HL-60 (cell line): ENCODE measurements at regions not wholly inside any gene's neighbourhood (a gene's known extent, or its start where the extent isn't known, plus 50 kb on each side); places are given as distances from the start of the nearest gene placed in this dataset.

ENCODE experiments used
- DNase-seq, 2 experiments: peaks; one replicate each; pipeline ENCODE4 v3.0.0-alpha.2; 2010 to 2020; ENCODE audit warnings: low read depth in 1 of 2, low spot score in 1 of 2
- H3K27ac ChIP-seq: fragments of 250-450 bp; sonication (Bioruptor Pico); replicated peaks from 2 replicates; pipeline ENCODE4 v1.5.1; 2020; ENCODE audit warnings: mild to moderate bottlenecking, moderate library complexity
- H3K27me3 ChIP-seq: fragments of 250-450 bp; sonication (Bioruptor Pico); 2 replicates; pipeline ENCODE4 v1.5.1; 2021; ENCODE audit warnings: mild to moderate bottlenecking, moderate library complexity; ENCODE audit not compliant: insufficient read depth, poor library complexity, severe bottlenecking
- H3K4me3 ChIP-seq: replicated peaks from 2 replicates; pipeline ENCODE4 v1.5.1; 2011; ENCODE audit warnings: mild to moderate bottlenecking, control low read depth, low read length; ENCODE audit not compliant: insufficient read depth
- GABPA ChIP-seq: IDR thresholded peaks from 2 replicates; pipeline ENCODE4 v1.6.1; 2012; ENCODE audit warnings: low read depth
- POLR2AphosphoS5 ChIP-seq: IDR thresholded peaks from 2 replicates; pipeline ENCODE4 v1.6.1; 2012; ENCODE audit warnings: low read depth
- SPI1 ChIP-seq: IDR thresholded peaks from 2 replicates; pipeline ENCODE4 v1.6.1; 2012; ENCODE audit warnings: low read depth, mild to moderate bottlenecking, borderline replicate concordance
- TF ChIP-seq, protein P1 (sequence below): IDR thresholded peaks from one replicate; pipeline ENCODE4 v1.5.1; 2011; ENCODE audit warnings: low read length, control low read depth, inconsistent platforms; ENCODE audit not compliant: insufficient read depth
- TF ChIP-seq, protein P2 (sequence below): IDR thresholded peaks from 2 replicates; pipeline ENCODE4 v1.6.1; 2012; ENCODE audit warnings: low read depth; ENCODE audit not compliant: insufficient replicate concordance

DNA sequence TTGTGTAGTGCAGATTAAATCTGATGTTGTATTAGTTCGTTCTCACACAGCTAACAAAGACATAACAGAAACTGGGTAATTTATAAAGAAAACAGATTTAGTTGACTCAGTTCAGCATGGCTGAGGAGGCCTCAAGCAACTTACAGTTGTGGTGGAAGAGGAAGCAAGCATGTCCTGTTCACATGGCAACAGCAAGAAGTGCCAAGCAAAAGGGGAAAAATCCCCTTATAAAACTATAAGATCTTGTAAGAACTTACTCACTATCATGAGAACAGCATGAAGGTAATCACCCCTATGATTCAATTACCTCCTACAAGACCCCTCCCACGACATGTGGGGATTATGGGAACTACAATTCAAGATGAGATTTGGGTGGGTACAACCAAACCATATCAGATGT is 238.6 kb upstream of the PRR16 start:
- no peak for DNase-seq
- Histone ChIP-seq H3K27ac (no peak overlapping the region), H3K4me3 (no peak overlapping the region), H3K27me3 (no peaks in the 10 kb centered on the region)
- TF ChIP-seq GABPA (no peak), SPI1 (no peak), POLR2AphosphoS5 (no peak)
- TF ChIP-seq, protein P1, sequence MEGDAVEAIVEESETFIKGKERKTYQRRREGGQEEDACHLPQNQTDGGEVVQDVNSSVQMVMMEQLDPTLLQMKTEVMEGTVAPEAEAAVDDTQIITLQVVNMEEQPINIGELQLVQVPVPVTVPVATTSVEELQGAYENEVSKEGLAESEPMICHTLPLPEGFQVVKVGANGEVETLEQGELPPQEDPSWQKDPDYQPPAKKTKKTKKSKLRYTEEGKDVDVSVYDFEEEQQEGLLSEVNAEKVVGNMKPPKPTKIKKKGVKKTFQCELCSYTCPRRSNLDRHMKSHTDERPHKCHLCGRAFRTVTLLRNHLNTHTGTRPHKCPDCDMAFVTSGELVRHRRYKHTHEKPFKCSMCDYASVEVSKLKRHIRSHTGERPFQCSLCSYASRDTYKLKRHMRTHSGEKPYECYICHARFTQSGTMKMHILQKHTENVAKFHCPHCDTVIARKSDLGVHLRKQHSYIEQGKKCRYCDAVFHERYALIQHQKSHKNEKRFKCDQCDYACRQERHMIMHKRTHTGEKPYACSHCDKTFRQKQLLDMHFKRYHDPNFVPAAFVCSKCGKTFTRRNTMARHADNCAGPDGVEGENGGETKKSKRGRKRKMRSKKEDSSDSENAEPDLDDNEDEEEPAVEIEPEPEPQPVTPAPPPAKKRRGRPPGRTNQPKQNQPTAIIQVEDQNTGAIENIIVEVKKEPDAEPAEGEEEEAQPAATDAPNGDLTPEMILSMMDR, result no peak
- TF ChIP-seq, protein P2, sequence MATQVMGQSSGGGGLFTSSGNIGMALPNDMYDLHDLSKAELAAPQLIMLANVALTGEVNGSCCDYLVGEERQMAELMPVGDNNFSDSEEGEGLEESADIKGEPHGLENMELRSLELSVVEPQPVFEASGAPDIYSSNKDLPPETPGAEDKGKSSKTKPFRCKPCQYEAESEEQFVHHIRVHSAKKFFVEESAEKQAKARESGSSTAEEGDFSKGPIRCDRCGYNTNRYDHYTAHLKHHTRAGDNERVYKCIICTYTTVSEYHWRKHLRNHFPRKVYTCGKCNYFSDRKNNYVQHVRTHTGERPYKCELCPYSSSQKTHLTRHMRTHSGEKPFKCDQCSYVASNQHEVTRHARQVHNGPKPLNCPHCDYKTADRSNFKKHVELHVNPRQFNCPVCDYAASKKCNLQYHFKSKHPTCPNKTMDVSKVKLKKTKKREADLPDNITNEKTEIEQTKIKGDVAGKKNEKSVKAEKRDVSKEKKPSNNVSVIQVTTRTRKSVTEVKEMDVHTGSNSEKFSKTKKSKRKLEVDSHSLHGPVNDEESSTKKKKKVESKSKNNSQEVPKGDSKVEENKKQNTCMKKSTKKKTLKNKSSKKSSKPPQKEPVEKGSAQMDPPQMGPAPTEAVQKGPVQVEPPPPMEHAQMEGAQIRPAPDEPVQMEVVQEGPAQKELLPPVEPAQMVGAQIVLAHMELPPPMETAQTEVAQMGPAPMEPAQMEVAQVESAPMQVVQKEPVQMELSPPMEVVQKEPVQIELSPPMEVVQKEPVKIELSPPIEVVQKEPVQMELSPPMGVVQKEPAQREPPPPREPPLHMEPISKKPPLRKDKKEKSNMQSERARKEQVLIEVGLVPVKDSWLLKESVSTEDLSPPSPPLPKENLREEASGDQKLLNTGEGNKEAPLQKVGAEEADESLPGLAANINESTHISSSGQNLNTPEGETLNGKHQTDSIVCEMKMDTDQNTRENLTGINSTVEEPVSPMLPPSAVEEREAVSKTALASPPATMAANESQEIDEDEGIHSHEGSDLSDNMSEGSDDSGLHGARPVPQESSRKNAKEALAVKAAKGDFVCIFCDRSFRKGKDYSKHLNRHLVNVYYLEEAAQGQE, result no peak

DNA sequence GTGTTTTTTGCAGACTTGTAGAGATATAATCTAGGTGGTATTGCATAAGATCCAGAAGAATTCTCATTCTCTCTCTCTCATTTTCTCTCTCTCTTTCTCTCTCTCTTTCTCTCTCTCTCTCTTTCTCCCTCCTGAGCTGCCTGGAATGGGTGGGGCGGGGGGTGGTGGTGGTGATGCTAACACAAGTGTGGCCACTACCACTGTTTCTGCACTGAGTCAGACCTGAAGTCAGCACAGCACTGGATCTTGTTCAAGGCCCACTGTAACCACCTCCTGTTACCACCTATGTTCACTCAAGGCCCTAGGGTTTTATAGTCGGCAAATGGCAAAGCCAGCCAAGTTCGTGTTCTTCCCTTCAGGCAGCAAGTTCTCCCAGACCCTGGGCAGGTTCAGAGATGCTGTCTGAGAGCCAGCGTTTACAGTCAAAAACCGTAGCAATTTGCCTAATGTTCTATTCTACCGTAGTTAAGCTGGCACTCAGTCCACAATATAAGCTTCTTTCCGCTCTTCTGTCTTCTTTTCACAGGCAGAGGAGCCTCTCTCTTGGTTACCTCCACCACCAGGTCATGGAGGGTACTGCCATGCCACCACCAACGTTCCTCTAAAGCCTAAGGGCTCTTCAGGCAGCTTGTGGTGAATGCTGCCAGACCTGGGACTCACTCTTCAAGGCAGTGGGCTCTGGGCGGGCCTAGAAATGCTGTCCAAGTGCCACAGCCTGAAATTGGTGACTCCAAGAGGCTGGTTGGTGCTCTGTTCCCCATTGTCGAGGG is 235.7 kb upstream of the PRR16 start:
- TF ChIP-seq SPI1, result no peak
- no peak for DNase-seq
- Histone ChIP-seq H3K27ac (no peak overlapping the region), H3K27me3 (no peaks in the 10 kb centered on the region), H3K4me3 (no peak overlapping the region)

DNA sequence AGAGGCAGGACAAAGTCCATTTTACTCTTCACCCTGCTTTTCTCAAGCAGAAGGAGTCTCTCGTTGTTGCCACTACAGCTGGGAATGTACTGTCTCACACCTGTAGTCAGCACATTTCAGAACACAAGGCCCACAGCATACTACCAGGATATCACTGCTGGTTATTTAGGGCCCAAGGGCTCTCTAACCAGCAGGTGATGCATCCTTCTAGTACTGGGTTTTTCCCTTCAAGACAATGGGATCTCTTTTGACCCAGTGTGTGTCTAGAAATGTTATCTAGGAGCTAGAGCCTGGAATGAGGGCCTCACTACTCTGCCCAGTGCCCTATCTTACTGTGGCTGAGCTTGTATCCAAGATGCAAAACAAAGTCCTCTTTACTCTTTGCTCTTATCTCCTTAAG is 235.1 kb upstream of the PRR16 start:
- no peak overlapping the region for H3K4me3 ChIP-seq
- H3K27me3 ChIP-seq, result no peaks in the 10 kb centered on the region
- H3K27ac ChIP-seq, result no peak overlapping the region
- no peak for TF ChIP-seq POLR2AphosphoS5
- TF ChIP-seq, protein P1, result no peak
- TF ChIP-seq SPI1, result no peak
- no peak for TF ChIP-seq GABPA
- TF ChIP-seq, protein P2, result no peak
- no peak for DNase-seq

DNA sequence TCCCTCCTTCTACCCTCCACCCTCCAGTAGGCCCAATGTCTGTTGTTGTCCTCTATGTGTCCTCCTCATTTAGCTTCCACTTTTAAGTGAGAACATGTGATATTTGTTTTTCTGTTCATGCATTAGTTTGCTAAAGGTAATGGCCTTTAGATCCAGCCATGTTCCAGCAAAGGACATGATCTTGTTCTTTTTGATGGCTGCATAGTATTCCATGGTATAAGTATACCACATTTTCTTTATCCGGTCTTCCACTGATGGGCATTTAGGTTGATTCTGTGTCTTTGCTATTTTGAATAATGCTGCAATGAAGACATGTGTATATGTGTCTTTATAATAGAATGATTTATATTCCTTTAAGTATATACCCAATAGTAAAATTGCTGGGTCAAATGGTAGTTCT is 232.5 kb upstream of the PRR16 start:
- no peak overlapping the region for H3K4me3 ChIP-seq
- no peak for DNase-seq
- no peaks in the 10 kb centered on the region for H3K27me3 ChIP-seq
- no peak overlapping the region for H3K27ac ChIP-seq
- TF ChIP-seq, protein P1, result no peak
- TF ChIP-seq GABPA (no peak), SPI1 (no peak), POLR2AphosphoS5 (no peak)
- TF ChIP-seq, protein P2, result no peak
